IPS DF 4.7 (cell line): ENCODE measurements at regions not wholly inside any gene's neighbourhood (a gene's known extent, or its start where the extent isn't known, plus 50 kb on each side); places are given as distances from the start of the nearest gene placed in this dataset.
A peak's percentile ranks its signal among the peaks of the same experiment; 100 is the strongest.
"Not testable (repeated sequence)": the region's sequence is repeated elsewhere in the genome, so short reads cannot be mapped to it uniquely, and the experiment has no call there.

Source experiments
- DNase-seq: peaks from one replicate; pipeline ENCODE4 v3.0.0-alpha.2; 2013; ENCODE audit warnings: low spot score; ENCODE audit errors: extremely low read depth

DNA sequence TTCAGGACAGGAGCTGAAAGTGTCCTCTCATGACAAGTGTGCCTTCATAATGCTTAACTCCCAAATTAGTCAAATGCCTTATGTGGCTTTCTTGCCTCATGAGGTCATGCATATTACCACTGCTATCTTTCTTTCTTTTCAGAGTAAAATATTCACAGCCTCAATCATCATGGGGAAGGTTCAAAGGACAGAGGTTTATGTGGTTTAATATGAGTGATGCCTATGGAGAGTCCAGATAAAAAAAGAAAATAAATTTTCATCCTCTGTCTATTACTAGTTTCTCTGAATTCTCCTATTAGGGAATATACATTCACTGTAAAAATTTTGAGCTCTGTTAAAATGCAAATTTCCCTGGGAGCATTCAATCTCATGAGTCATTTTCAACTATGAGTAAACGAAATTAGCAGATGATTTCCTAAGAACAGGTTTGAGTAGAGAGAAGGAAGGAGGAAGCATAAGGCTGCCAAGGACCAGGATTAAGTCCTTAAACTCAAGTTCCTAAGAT is 396.9 kb upstream of the ADGRB3 start:
- no peak for DNase-seq

DNA sequence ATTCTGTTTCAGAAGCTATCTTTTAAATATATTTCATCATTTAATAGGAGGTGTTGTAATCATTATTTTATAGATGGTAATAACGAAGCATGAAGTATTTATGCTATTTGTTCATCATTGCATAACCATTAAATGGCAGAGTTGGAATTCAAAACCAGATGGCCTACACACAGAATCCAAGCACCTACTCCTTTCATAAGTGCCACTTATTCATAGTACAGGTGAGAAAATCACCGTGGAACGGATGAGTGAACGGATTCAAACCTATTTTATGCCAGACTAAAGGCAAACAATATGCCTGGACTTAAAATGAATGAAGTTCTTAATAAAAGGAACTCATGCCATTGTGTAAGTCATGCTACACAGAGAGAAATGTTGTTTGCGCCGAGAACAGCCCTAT is 397.9 kb upstream of the ADGRB3 start:
- no peak for DNase-seq

DNA sequence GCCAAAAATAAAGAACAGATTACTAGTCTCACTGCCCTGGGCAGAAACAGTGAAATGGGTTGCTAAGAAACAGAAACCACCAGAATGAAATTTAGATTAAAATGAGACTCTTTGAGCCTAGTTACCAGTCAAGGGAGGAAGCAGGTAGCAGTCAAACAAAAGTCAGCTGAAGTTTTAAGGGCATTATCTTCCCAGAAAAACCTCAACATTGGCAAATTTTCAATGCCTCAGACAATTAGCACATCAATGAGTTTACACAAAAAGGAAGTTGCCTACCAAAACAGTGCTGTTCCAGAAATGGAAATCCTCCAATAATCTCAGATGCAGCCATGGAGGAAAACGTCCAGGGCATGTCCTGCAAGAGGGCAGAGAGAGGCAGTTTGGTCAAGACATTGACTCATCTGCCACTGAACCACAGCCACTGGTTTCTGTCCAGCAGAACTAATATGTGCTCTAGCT is 399.7 kb upstream of the ADGRB3 start:
- no peak for DNase-seq

DNA sequence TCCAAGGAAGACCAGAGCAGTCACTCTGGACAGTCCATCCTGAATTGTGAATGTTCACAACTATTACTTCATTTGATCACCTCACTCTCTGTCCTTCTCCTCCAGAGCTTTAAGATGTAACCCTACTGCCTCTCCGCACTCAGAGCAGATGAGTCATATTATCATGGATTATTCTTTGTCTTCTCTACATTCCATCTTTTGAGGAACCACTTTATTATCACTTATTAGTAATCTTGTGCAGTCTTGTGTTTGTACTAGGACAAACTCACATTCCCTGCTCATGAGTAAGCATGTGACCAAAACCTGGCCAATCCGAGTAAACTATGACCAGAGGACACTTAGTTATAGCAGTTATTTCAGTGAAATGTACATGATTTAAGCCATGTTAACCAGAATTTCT is 401.5 kb upstream of the ADGRB3 start:
- no peak for DNase-seq

DNA sequence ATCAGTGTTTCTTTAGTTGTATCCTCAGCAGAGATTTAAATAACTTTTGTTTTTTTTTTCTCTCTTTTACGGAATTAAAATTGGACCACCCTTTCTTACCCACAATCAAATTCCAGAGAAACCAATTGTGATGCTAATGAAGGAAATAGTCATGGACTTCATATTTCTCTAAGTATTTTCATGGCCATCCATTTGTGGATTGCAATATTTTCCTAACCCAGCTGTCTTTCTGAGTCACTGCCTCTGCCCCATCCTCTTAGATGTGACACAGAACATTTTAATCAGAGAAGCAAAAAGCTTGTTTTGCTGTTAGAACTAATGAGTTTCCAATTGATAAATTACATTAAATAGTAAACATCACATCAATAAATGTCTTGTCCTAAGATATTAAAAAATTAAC is 405.5 kb upstream of the ADGRB3 start:
- no peak for DNase-seq

DNA sequence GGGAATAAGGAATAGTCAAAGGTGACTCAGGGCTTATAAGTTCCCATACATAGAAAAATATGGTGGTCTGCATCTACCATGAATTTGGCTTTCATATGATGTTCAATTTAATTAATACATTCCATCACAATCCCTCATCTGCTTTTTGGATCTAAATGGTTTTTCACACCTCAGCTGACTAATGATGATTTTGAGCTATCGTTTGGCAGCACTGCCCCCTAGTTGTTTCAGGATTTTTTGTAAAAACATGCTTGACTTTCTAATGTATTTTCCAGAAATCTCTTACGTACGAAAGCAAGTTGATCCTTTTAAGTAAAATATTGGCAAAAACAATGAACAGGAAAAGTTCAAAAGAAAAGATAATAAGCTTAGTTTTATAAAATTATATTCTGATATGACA is 408.6 kb upstream of the ADGRB3 start:
- peak; percentile 19 for DNase-seq

DNA sequence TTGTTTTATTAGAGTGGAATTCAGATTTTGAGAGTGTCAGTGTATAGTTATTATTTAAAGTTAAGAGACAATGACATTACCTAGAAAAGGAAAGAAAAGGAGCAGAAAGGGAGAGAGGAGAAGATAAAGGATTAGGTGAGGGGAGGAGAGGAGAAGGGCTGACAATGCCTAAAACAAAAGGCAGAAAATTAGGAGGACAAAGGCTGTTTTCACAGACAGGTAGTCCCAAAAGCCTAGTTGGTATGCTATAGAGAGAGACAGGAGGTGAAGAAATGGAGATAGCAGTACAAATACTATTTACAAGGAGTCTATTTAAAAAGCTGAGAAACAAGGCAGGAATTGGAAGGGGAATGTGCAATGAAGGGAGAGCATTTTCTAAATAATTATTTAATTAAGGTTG is 409.4 kb upstream of the ADGRB3 start:
- no peak for DNase-seq

DNA sequence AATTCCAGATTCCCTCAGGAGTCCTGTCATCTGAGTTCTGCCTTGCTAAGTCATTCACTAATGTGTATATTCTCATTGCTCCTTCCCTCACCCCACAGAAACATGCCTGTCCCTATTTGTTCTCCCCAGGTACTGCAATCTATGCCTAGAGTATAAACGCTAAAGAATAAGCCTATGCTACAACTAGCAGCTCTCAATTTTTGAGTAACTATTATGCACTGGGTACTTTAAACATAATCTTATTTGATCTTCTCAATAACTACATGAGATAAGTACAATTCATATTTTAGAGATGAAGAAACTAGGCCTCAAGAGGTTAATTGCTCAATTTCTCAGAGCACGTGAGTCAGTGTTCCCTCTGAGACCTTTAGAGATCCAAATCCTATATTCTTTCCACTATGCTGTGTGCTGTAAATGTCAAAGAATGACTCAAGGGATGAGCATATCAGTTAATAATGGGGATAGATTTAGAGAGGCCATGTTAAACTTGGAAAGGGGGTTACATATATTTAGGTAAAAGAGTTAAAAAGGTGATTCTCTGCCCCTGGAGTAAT is 423.8 kb upstream of the ADGRB3 start:
- DNase-seq = no peak

DNA sequence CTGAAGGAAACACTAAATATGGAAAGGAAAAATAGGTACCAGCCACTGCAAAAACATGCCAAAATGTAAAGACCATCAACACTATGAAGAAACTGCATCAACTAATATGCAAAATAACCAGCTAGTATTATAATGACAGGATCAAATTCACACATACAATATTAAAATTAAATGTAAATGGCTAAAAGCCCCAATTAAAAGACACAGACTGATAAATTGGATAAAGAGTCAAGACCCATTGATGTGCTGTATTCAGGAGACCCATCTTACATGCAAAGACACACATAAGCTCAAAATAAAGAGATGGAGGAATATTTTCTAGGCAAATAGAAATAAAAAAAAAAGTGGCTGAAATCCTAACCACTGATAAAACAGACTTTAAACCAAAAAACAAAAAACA is 427.5 kb upstream of the ADGRB3 start:
- not testable (repeated sequence) for DNase-seq

DNA sequence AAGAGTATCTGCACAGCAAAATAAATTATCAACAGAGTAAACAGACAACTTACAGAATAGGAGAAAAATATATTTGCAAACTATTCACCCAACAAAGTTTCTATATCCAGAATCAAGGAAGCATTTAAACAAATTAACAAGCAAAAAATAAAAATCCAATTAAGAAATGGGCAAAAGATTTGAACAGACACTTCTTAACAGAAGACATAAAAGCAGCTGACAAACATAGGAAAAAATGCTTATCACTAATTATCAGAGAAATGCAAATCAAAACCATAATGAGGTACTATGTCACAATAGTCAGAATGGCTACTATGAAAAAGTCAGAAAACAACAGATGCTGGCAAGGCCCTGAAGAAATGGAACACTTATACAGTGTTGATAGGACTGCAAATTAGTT is 434.2 kb upstream of the ADGRB3 start:
- DNase-seq = no peak

DNA sequence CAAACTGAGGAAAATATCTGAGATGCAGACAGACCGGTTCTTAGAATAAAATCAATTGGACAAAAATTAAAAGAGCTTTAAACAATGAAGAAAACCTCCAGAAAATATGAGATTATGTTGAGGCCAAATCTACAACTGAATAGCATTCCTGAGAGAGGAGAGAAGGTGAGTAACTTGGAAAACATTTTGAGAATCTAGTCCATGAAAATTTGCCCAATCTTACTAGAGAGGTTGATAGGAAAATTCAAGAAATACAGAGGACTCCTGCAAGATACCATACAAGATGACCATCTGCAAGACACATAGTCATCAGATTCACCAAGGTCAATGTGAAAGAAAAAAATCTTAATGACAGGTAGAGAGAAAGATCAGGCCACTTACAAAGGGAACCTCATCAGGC is 437.7 kb upstream of the ADGRB3 start:
- DNase-seq = no peak

DNA sequence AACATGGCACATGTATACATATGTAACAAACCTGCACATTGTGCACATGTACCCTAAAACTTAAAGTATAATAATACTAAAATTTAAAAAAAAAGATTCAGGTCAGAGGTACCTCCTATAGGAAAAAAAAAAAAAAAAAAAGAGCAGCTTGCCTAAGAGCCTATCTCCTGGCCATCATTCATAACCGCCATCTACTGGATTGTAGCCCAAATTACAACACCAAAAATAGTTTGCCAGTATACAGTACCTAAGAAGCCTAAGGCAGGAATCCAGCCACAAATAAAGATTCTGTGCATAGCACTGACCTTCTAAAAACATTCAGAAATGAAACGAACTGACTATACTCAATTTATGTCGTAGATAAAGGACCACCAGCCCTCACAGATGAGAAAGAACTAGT is 438.4 kb upstream of the ADGRB3 start:
- peak; percentile 25 for DNase-seq

DNA sequence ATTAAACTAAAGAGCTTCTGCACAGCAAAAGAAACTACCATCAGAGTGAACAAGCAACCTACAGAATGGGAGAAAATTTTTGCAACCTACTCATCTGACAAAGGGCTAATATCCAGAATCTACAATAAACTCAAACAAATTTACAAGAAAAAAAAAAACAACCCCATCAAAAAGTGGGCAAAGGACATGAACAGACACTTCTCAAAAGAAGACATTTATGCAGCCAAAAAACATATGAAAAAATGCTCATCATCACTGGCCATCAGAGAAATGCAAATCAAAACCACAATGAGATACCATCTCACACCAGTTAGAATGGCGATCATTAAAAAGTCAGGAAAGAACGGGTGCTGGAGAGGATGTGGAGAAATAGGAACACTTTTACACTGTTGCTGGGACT is 439.3 kb upstream of the ADGRB3 start:
- not testable (repeated sequence) for DNase-seq

DNA sequence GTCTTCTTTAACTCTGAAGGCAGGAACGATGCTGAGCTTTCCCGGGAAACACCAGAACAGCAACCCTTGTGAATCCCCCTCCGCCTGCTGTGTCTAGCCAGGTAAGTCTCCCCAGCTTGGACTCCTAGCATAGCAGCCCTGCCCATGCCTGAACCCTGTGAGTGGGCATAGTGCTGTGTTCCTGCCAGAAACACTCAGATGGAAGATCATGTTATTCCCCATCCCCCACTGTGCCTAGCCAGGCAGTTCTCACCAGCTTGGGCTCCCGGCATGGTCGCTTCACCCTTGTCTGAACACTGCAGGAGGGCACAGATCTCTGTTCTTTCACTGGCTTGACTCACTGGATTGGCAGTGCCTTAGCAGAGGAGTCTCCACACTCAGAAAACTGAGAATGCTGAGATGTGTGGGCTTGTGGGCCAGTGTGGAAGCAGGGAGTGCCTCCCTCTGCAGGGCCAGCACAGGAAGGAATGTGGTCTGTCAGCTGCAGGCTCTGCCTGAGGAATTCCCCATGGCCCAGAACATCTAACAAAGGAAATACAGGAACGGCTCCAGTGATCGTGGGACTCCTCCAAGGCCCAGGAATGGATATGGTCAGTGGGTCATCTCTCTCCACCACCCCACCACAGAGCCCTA is 440.1 kb upstream of the ADGRB3 start:
- DNase-seq = no peak

DNA sequence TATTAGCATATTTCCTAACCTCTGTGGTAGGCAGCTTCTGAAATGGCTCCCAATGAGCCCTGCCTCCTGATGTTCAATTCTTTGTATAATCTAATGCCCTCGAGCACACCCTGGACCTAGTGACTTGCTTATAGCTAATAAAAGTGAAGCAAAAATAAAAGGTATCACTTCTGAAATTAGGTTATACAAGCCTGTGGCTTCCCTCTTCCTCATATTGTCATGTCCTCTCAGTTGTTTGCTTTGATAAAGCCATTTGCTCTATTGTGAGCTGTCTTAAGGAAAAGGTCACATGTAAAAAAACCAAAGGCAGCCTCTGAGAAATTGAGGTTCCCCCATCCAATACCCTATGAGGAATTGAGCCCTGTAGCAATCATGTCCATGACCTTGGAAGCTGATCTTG is 442.1 kb upstream of the ADGRB3 start:
- DNase-seq = no peak

DNA sequence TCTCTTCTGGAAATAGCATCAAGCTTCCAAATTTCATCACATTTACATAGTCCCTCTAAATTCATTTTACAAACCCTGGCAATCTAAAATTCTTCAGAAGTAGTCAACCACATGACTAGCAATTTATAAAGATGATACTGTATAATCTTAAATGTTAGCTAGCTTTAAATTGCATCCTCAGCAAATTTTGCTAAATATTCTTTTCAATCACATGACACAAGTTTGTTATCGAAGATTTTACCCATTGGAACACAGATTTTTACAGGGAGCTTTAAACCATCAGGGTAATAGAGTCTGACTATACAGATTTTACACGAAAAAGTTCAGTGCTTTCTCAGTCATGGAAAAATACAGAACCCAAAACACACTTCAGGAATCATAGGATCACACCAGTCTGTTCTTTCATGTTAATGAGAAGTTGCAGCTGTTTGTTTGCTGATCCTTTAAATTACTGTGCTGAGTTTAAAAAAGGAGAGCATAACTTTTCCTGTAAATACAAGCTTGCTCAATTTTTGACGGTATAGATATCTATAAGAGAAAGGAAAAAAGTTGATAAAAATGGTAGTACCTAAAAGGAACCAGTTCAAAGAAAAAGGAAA is 445.8 kb upstream of the ADGRB3 start:
- DNase-seq = no peak

DNA sequence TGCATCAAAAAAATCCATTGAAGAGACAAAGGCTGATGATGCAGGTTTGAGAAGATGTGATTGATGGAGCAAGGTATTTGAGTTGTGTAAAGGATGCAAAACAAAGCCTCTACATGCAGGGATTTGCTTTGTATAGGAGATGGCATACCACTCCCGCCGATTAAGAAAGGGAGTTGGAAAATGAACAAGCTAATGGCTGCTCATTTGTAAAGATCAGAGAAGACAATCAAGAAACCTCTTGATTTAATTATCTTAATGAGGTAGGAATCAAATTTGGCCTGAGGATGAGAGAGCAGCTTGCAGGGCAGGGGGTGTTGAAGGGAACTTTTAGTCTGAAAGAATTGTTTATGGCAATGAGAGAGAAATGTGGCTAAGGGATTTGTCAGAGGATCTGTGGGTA is 448.2 kb upstream of the ADGRB3 start:
- no peak for DNase-seq

DNA sequence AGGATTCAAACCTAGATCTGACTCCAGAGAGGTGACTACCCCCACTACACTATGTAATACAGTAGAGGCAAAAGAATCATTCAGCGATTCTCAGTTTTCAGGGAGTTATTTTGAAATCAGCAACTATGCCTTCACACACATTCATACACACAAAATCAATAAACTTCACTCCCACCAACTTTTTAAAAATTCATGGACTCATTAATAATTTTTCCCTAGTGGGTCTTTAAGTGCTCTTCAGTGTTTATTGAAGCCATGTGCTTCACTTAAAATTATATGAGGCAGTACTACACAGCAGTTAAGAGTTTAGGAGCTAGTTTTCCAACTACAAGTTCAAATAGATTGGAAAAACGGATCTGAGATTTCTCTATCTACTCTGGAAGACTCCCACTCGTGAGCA is 452.7 kb upstream of the ADGRB3 start:
- no peak for DNase-seq

DNA sequence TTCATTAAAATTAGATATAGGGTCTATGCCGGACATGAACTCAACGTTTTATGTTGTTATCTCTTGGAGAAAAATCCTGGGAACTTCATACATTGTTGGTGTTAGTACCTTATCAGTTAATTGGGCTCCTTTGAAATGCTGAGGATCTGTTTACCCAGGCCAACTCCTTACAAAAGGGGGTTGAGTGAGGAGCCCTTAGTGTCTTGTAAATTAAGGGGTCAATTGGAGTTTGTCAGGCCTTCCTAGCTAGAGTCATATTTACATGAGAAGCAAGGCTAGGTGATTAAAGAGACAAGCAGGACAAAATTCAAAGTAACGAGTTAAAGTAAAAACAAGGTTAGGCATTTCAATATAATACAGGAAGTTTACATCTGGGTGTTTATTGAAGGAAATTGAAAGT is 454.1 kb upstream of the ADGRB3 start:
- peak; percentile 5 for DNase-seq

DNA sequence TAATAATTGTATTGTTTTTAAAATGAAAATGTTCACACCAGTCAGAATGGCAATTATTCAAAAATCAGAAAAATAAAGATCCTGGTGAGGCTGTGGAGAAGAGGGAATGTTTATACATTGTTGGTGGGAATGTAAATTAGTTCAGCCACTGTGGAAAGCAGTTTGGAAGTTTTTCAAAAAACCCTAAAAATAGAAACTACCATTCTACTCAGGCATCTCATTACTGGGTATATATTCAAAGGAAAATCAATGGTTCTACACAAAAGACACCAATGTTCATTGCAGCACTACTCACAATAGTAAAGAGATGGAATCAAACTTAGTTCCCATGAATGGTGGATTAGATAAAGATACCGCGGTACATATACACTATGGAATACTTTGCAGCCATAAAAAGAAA is 461.5 kb upstream of the ADGRB3 start:
- no peak for DNase-seq

DNA sequence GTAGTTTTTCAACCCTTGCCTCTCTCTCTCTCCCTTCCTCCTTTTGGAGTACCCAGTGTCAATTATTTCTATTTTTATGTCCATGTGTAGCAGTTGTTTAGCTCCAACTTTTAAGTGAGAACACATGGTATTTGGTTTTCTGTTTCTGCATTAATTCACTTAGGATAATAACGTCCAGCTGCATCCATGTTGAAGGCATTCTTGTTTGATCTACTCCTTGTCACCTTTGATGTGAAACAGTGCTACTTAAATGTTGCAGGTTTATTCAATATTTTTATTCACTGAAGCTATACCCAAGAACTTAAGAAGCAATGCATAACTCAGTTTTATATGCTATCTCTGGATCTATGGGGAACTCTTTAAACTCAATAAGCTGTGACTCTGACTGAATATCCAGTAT is 465.2 kb upstream of the ADGRB3 start:
- no peak for DNase-seq

DNA sequence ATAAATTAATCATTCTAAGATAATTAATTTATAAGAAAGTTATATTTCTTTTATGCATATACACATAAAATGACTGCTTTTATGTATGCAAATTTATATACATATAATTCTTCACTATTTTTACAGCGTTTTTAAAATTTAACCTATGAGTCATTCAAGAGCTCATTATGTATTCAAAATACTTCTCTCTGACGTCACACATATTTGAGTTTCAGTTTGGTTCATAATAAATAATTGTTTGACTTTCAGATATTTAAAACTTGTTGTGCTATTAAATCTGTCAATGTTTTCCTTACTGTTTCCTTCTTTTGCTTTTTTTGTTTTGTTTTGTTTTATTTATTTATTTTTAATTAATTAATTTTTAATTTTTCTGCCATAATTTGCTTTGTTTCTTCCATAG is 467.5 kb upstream of the ADGRB3 start:
- no peak for DNase-seq

DNA sequence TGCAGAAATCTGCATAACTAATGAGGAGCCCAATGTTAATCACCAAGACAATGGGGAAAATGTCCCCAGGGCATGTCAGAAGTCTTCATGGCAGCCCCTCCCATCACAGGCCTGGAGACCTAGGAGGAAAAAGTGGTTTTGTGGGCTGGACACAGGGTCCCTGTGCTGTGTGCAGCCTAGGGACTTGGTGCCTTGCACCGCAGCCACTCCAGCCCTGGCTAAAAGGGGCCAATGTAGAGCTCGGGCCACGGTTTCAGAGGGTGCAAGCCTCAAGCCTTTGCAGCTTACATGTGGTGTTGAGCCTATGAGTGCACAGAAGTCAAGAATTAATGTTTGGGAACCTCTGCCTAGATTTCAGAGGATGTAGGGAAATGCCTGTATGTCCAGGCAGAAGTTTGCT is 474.3 kb upstream of the ADGRB3 start:
- DNase-seq = not testable (repeated sequence)
